A549 (cell line): ENCODE measurements at regions not wholly inside any gene's neighbourhood (a gene's known extent, or its start where the extent isn't known, plus 50 kb on each side); places are given as distances from the start of the nearest gene placed in this dataset.

Experiments used
- BHLHE40 ChIP-seq: IDR thresholded peaks from 2 replicates; pipeline ENCODE4 v1.6.1; 2012; ENCODE audit warnings: low read depth, low read length, inconsistent platforms
- CHD2 ChIP-seq: fragments of 150-350 bp; IDR thresholded peaks from 2 replicates; pipeline ENCODE4 v1.6.1; 2014; ENCODE audit warnings: low read length; ENCODE audit not compliant: partially characterized antibody
- HDAC2 ChIP-seq: fragments of 200-600 bp; sonication (generic); IDR thresholded peaks from 2 replicates; pipeline ENCODE4 v1.6.1; 2016
- KDM5A ChIP-seq: fragments of 200-600 bp; sonication (generic); IDR thresholded peaks from 2 replicates; pipeline ENCODE4 v1.6.1; 2016; ENCODE audit warnings: antibody characterized with exemption, mild to moderate bottlenecking
- NR3C1 ChIP-seq: fragments of >200 bp; sonication (Bioruptor Twin); formaldehyde crosslinking; IDR thresholded peaks from 3 replicates; pipeline ENCODE4 v1.6.1; 2017
- RAD21 ChIP-seq, 2 experiments: fragments of >200 bp in 1 of 2; sonication (Bioruptor Twin) in 1 of 2; formaldehyde crosslinking in 1 of 2; IDR thresholded peaks in 1 of 2; conservative IDR thresholded peaks in 1 of 2; 2 replicates in 1 of 2; 3 replicates in 1 of 2; pipeline ENCODE4 v1.6.1; 2012 to 2018; ENCODE audit warnings: inconsistent platforms in 1 of 2
- ZFP36 ChIP-seq: fragments of 450-650 bp; IDR thresholded peaks from 2 replicates; pipeline ENCODE4 v1.6.1; 2014; ENCODE audit warnings: borderline replicate concordance; ENCODE audit not compliant: partially characterized antibody
- TF ChIP-seq, protein P1 (sequence below): fragments of >200 bp; sonication (Bioruptor Twin); formaldehyde crosslinking; IDR thresholded peaks from 3 replicates; pipeline ENCODE4 v1.5.1; 2016
- TF ChIP-seq, protein P2 (sequence below): fragments of 250-450 bp; sonication (Bioruptor Pico); IDR thresholded peaks from 2 replicates; pipeline ENCODE4 v1.5.0; 2021; ENCODE audit warnings: mild to moderate bottlenecking, moderate library complexity, borderline replicate concordance
- TF ChIP-seq, protein P3 (sequence below): fragments of >200 bp; sonication (Bioruptor Twin); formaldehyde crosslinking; IDR thresholded peaks from 2 replicates; pipeline ENCODE4 v1.6.1; 2016
- TF ChIP-seq, protein P4 (sequence below): IDR thresholded peaks from 2 replicates; pipeline ENCODE4 v1.6.1; 2012

DNA sequence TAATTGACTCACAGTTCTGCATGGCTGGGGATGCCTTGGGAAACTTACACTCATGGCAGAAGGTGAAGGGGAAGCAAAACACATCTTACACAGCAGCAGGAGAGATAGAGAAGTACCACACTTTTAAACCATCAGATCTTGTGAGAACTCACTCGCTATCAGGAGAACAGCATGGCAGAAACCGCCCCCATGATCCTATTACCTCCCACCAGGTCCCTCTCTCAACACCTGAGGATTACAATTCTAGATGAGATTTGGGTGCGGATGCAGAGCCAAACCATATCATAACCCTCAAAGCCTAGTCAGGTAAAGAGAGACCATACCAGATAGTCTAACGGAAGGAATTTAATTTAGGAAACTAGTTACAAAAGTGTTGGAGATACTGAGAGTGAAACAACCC, 182.6 kb upstream of the ACVR2A start:
- TF ChIP-seq RAD21 (conservative IDR thresholded peaks at IDR 0.05 in 1 of 2, IDR thresholded peaks at IDR 0.05 in 1 of 2) (no peak), BHLHE40 (no peak), HDAC2 (no peak), ZFP36 (no peak), NR3C1 (no peak), CHD2 (no peak), KDM5A (no peak)
- TF ChIP-seq, protein P1, sequence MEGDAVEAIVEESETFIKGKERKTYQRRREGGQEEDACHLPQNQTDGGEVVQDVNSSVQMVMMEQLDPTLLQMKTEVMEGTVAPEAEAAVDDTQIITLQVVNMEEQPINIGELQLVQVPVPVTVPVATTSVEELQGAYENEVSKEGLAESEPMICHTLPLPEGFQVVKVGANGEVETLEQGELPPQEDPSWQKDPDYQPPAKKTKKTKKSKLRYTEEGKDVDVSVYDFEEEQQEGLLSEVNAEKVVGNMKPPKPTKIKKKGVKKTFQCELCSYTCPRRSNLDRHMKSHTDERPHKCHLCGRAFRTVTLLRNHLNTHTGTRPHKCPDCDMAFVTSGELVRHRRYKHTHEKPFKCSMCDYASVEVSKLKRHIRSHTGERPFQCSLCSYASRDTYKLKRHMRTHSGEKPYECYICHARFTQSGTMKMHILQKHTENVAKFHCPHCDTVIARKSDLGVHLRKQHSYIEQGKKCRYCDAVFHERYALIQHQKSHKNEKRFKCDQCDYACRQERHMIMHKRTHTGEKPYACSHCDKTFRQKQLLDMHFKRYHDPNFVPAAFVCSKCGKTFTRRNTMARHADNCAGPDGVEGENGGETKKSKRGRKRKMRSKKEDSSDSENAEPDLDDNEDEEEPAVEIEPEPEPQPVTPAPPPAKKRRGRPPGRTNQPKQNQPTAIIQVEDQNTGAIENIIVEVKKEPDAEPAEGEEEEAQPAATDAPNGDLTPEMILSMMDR = no peak
- TF ChIP-seq, protein P2, sequence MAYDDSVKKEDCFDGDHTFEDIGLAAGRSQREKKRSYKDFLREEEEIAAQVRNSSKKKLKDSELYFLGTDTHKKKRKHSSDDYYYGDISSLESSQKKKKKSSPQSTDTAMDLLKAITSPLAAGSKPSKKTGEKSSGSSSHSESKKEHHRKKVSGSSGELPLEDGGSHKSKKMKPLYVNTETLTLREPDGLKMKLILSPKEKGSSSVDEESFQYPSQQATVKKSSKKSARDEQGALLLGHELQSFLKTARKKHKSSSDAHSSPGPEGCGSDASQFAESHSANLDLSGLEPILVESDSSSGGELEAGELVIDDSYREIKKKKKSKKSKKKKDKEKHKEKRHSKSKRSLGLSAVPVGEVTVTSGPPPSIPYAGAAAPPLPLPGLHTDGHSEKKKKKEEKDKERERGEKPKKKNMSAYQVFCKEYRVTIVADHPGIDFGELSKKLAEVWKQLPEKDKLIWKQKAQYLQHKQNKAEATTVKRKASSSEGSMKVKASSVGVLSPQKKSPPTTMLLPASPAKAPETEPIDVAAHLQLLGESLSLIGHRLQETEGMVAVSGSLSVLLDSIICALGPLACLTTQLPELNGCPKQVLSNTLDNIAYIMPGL = no peak
- TF ChIP-seq, protein P3, sequence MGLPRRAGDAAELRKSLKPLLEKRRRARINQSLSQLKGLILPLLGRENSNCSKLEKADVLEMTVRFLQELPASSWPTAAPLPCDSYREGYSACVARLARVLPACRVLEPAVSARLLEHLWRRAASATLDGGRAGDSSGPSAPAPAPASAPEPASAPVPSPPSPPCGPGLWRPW = no peak
- TF ChIP-seq, protein P4, sequence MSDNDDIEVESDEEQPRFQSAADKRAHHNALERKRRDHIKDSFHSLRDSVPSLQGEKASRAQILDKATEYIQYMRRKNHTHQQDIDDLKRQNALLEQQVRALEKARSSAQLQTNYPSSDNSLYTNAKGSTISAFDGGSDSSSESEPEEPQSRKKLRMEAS = no peak
